NCI-H748 (cell line): ENCODE measurements at regions not wholly inside any gene's neighbourhood (a gene's known extent, or its start where the extent isn't known, plus 50 kb on each side); places are given as distances from the start of the nearest gene placed in this dataset.
A peak's percentile ranks its signal among the peaks of the same experiment; 100 is the strongest.

ENCODE experiments used
- DNase-seq: peaks from one replicate; lab custom pipeline; 2025; ENCODE audit not compliant: unreplicated experiment; lab: John Stamatoyannopoulos, UW

GRCh38 chr6:71476872-71477271, 188.3 kb downstream of the OGFRL1 start:
- DNase-seq, result no peak

- no peak for DNase-seq
Observed at GRCh38 chr6:71478834-71479541, 190.4 kb downstream of the OGFRL1 start.

- DNase-seq, result no peak
Observed at GRCh38 chr6:71480577-71480976, 192.0 kb downstream of the OGFRL1 start.

GRCh38 chr6:71481011-71481410, 192.4 kb downstream of the OGFRL1 start:
- no peak for DNase-seq

- DNase-seq, result no peak
Observed at GRCh38 chr6:71481801-71482200, 193.2 kb downstream of the OGFRL1 start.

- no peak for DNase-seq
Observed at GRCh38 chr6:71482742-71483141, 194.1 kb downstream of the OGFRL1 start.

- no peak for DNase-seq
Observed at GRCh38 chr6:71486461-71486860, 197.8 kb downstream of the OGFRL1 start.

- DNase-seq, result no peak
Observed at GRCh38 chr6:71488186-71488585, 199.6 kb downstream of the OGFRL1 start.

GRCh38 chr6:71489736-71490135, 201.1 kb downstream of the OGFRL1 start:
- no peak for DNase-seq

GRCh38 chr6:71490876-71491275, 202.3 kb downstream of the OGFRL1 start:
- no peak for DNase-seq

- no peak for DNase-seq
Observed at GRCh38 chr6:71491844-71492243, 203.2 kb downstream of the OGFRL1 start.

GRCh38 chr6:71492668-71493067, 204.1 kb downstream of the OGFRL1 start:
- no peak for DNase-seq

- no peak for DNase-seq
Observed at GRCh38 chr6:71496018-71496721, 207.6 kb downstream of the OGFRL1 start.

GRCh38 chr6:71496722-71497033, 208.1 kb downstream of the OGFRL1 start:
- no peak for DNase-seq

GRCh38 chr6:71498638-71499037, 210.0 kb downstream of the OGFRL1 start:
- DNase-seq, result no peak

- no peak for DNase-seq
Observed at GRCh38 chr6:71499667-71500066, 211.1 kb downstream of the OGFRL1 start.

GRCh38 chr6:71502168-71502567, 213.6 kb downstream of the OGFRL1 start:
- DNase-seq, result no peak

- DNase-seq, result no peak
Observed at GRCh38 chr6:71502956-71503355, 214.3 kb downstream of the OGFRL1 start.

GRCh38 chr6:71507183-71507582, 218.6 kb downstream of the OGFRL1 start:
- DNase-seq, result no peak

GRCh38 chr6:71509191-71510005, 220.8 kb downstream of the OGFRL1 start:
- no peak for DNase-seq

- DNase-seq, result peak; percentile 30
Observed at GRCh38 chr6:71510057-71510713, 221.6 kb downstream of the OGFRL1 start.
